WTC11 (cell line): ENCODE measurements at regions not wholly inside any gene's neighbourhood (a gene's known extent, or its start where the extent isn't known, plus 50 kb on each side); places are given as distances from the start of the nearest gene placed in this dataset.

ENCODE experiments used
- ATAC-seq: fragments of 200-7000 bp; cut with Tn5 transposase; 2 replicates; pipeline ENCODE4 v1.10.0; 2021; ENCODE audit warnings: mild to moderate bottlenecking, moderate library complexity
- CTCF ChIA-PET: fragments of 300-600 bp; sonication (Branson Sonifier 250); formaldehyde crosslinking; loops from one replicate; lab custom pipeline; 2021; ENCODE audit warnings: antibody characterized with exemption; lab: Charles Lee
- POLR2A ChIA-PET: fragments of 350-600 bp; sonication (Branson Sonifier 250); formaldehyde crosslinking; loops from one replicate; lab custom pipeline; 2021; ENCODE audit warnings: antibody characterized with exemption; lab: Charles Lee
- DNase-seq: peaks from one replicate; pipeline ENCODE4 v3.0.0; 2021; ENCODE audit warnings: low spot score
- H3K27ac Mint-ChIP-seq: 2 replicates; pipeline ENCODE4 v1.8.0; 2021; ENCODE audit warnings: mixed read lengths
- H3K27me3 Mint-ChIP-seq: 2 replicates; pipeline ENCODE4 v1.8.0; 2021; ENCODE audit warnings: low read depth, mild to moderate bottlenecking, moderate library complexity, mixed read lengths
- H3K36me3 Mint-ChIP-seq: 2 replicates; pipeline ENCODE4 v1.8.0; 2021; ENCODE audit warnings: mixed read lengths
- H3K4me1 Mint-ChIP-seq: 2 replicates; pipeline ENCODE4 v1.8.0; 2022; ENCODE audit warnings: mixed read lengths
- H3K4me3 Mint-ChIP-seq: 2 replicates; pipeline ENCODE4 v1.8.0; 2021; ENCODE audit warnings: mild to moderate bottlenecking, moderate library complexity, mixed read lengths
- H3K9me3 Mint-ChIP-seq: 2 replicates; pipeline ENCODE4 v1.8.0; 2021; ENCODE audit warnings: mixed read lengths
- ARID4B ChIP-seq: sonication (generic); formaldehyde crosslinking; IDR thresholded peaks from 2 replicates; pipeline ENCODE4 v1.8.0; 2023; ENCODE audit warnings: missing genetic modification reagents, mild to moderate bottlenecking, borderline replicate concordance
- CBFB ChIP-seq: sonication (generic); formaldehyde crosslinking; IDR thresholded peaks from 2 replicates; pipeline ENCODE4 v1.8.1; 2022; ENCODE audit warnings: mild to moderate bottlenecking, low read depth, missing genetic modification reagents
- FOXK1 ChIP-seq: sonication (generic); formaldehyde crosslinking; IDR thresholded peaks from 2 replicates; pipeline ENCODE4 v1.8.0; 2022; ENCODE audit warnings: mild to moderate bottlenecking, moderate library complexity, missing genetic modification reagents
- FOXP4 ChIP-seq: sonication (generic); formaldehyde crosslinking; IDR thresholded peaks from 2 replicates; pipeline ENCODE4 v1.8.0; 2022; ENCODE audit warnings: mild to moderate bottlenecking, missing genetic modification reagents
- GTF2I ChIP-seq: fragments of 250-450 bp; sonication (Bioruptor Pico); conservative IDR thresholded peaks from 2 replicates; pipeline ENCODE4 v1.4.0; 2021; ENCODE audit warnings: mild to moderate bottlenecking
- IRF1 ChIP-seq: sonication (generic); formaldehyde crosslinking; IDR thresholded peaks from 2 replicates; pipeline ENCODE4 v1.8.0; 2023; ENCODE audit warnings: missing genetic modification reagents
- JUN ChIP-seq: sonication (generic); formaldehyde crosslinking; IDR thresholded peaks from 2 replicates; pipeline ENCODE4 v1.8.0; 2023; ENCODE audit warnings: mild to moderate bottlenecking, missing genetic modification reagents
- MLX ChIP-seq: sonication (generic); formaldehyde crosslinking; IDR thresholded peaks from 2 replicates; pipeline ENCODE4 v1.8.1; 2023; ENCODE audit warnings: mild to moderate bottlenecking, missing genetic modification reagents, moderate library complexity
- NFATC4 ChIP-seq: fragments of 250-450 bp; sonication (Bioruptor Pico); IDR thresholded peaks from 2 replicates; pipeline ENCODE4 v1.9.0; 2021; ENCODE audit warnings: mild to moderate bottlenecking
- SMAD4 ChIP-seq: sonication (generic); formaldehyde crosslinking; IDR thresholded peaks from 2 replicates; pipeline ENCODE4 v1.8.0; 2022; ENCODE audit warnings: mild to moderate bottlenecking, missing genetic modification reagents
- TEAD1 ChIP-seq: sonication (generic); formaldehyde crosslinking; IDR thresholded peaks from 2 replicates; pipeline ENCODE4 v1.8.0; 2022; ENCODE audit warnings: mild to moderate bottlenecking, missing genetic modification reagents
- ZNF121 ChIP-seq: sonication (generic); formaldehyde crosslinking; IDR thresholded peaks from 2 replicates; pipeline ENCODE4 v1.8.0; 2023; ENCODE audit warnings: missing genetic modification reagents
- ZNF232 ChIP-seq: sonication (generic); formaldehyde crosslinking; IDR thresholded peaks from 2 replicates; pipeline ENCODE4 v1.8.0; 2022; ENCODE audit warnings: mild to moderate bottlenecking, missing genetic modification reagents
- ZNF423 ChIP-seq: fragments of 250-450 bp; sonication (Bioruptor Pico); IDR thresholded peaks from 2 replicates; pipeline ENCODE4 v2.1.2; 2022; ENCODE audit warnings: mild to moderate bottlenecking, moderate library complexity
- ZNF425 ChIP-seq: fragments of 250-450 bp; sonication (Bioruptor Pico); conservative IDR thresholded peaks from 2 replicates; pipeline ENCODE4 v1.9.0; 2021; ENCODE audit warnings: mild to moderate bottlenecking

GRCh38 chr20:40813029-40813431 is 124.0 kb upstream of the MAFB start:
- no peaks in the 10 kb centered on the region for H3K36me3 Mint-ChIP-seq
- TF ChIP-seq FOXP4: no peak
- TF ChIP-seq CBFB: no peak
- TF ChIP-seq ZNF425 (CRISPR knock-in tag): no peak
- TF ChIP-seq ARID4B (CRISPR knock-in tag): no peak
- no peak for TF ChIP-seq GTF2I (CRISPR knock-in tag)
- no peak for TF ChIP-seq NFATC4 (CRISPR knock-in tag)
- TF ChIP-seq FOXK1 (CRISPR knock-in tag): no peak
- no peak for TF ChIP-seq IRF1
- TF ChIP-seq ZNF121: no peak
- no peak for TF ChIP-seq TEAD1 (CRISPR knock-in tag)
- no peak for TF ChIP-seq MLX (CRISPR knock-in tag)
- no peak for TF ChIP-seq ZNF232 (CRISPR knock-in tag)
- TF ChIP-seq JUN (CRISPR knock-in tag): no peak
- no peak for TF ChIP-seq SMAD4 (CRISPR knock-in tag)
- TF ChIP-seq, all 79 proteins: peak for 0
- POLR2A ChIA-PET: no interaction called here
- Mint-ChIP-seq H3K27ac (no peak overlapping the region), H3K9me3 (peaks cover 5% of the 10 kb centered on the region), H3K4me3 (no peak overlapping the region), H3K27me3 (peaks cover under 1% of the 10 kb centered on the region), H3K4me1 (no peaks in the 10 kb centered on the region)
- DNase-seq (no peak), ATAC-seq (no peak)
- CTCF ChIA-PET: interaction anchor here (1.9 kb wide), 1 partner anchor 16 kb away, joined by 14 read pairs; no protein-coding TSS in a partner anchor

- TF ChIP-seq ZNF423 (CRISPR knock-in tag) (no peak), FOXK1 (CRISPR knock-in tag) (no peak), ZNF232 (CRISPR knock-in tag) (no peak)
- no peak for DNase-seq
- CTCF ChIA-PET: no interaction called here
- Mint-ChIP-seq H3K27me3 (peaks cover 2% of the 10 kb centered on the region), H3K4me1 (no peaks in the 10 kb centered on the region), H3K9me3 (peaks cover 12% of the 10 kb centered on the region), H3K4me3 (no peak overlapping the region), H3K27ac (no peak overlapping the region), H3K36me3 (no peaks in the 10 kb centered on the region)
- POLR2A ChIA-PET: no interaction called here
- no peak for ATAC-seq
Observed at GRCh38 chr20:40813708-40814630, 124.9 kb upstream of the MAFB start.
